GM12873 (cell line): ENCODE measurements at regions not wholly inside any gene's neighbourhood (a gene's known extent, or its start where the extent isn't known, plus 50 kb on each side); places are given as distances from the start of the nearest gene placed in this dataset.

Experiments
- CTCF ChIP-seq: IDR thresholded peaks from 2 replicates; pipeline ENCODE4 v1.5.1; 2012; ENCODE audit warnings: low read depth, mild to moderate bottlenecking, moderate library complexity, low read length, control low read depth; ENCODE audit not compliant: insufficient read depth; ENCODE audit errors: missing control alignments

GRCh38 chr7:96416116-96416515 is 94.2 kb upstream of the SLC25A13 start:
- TF ChIP-seq CTCF, result no peak

GRCh38 chr7:96415293-96415940 is 93.5 kb upstream of the SLC25A13 start:
- no peak for TF ChIP-seq CTCF

GRCh38 chr7:96414931-96415292 is 93.0 kb upstream of the SLC25A13 start:
- TF ChIP-seq CTCF, result peak; percentile 91

- no peak for TF ChIP-seq CTCF
These were observed 88.4 kb upstream of the SLC25A13 start for GRCh38 chr7:96410126-96410839.

- TF ChIP-seq CTCF, result no peak
These were observed 87.0 kb upstream of the SLC25A13 start for GRCh38 chr7:96408881-96409280.

- no peak for TF ChIP-seq CTCF
These were observed 85.5 kb upstream of the SLC25A13 start for GRCh38 chr7:96407427-96407826.

GRCh38 chr7:96402913-96403312 is 81.0 kb upstream of the SLC25A13 start:
- no peak for TF ChIP-seq CTCF
